Endothelial cell of umbilical vein (primary cell): ENCODE measurements at regions not wholly inside any gene's neighbourhood (a gene's known extent, or its start where the extent isn't known, plus 50 kb on each side); places are given as distances from the start of the nearest gene placed in this dataset.

ENCODE experiments used
- EZH2 ChIP-seq: IDR thresholded peaks from 2 replicates; pipeline ENCODE4 v1.6.1; 2012; ENCODE audit warnings: borderline replicate concordance, low read depth, mild to moderate bottlenecking, moderate library complexity, low read length, inconsistent platforms; ENCODE audit not compliant: severe bottlenecking
- JUN ChIP-seq: IDR thresholded peaks from 2 replicates; pipeline ENCODE4 v1.6.1; 2011; ENCODE audit warnings: borderline replicate concordance, low read depth; ENCODE audit not compliant: insufficient read length, insufficient read depth
- TF ChIP-seq, protein P1 (sequence below), 2 donors: IDR thresholded peaks; 1 replicate in 1 of 2; 2 replicates in 1 of 2; pipeline ENCODE4 v1.5.1; 2011; ENCODE audit warnings: low read length in 2 of 2, mild to moderate bottlenecking in 2 of 2, moderate library complexity in 2 of 2, control low read depth in 1 of 2, inconsistent platforms in 1 of 2, low read depth in 1 of 2; ENCODE audit not compliant: insufficient read depth in 1 of 2; ENCODE audit errors: extremely low read depth in 1 of 2

DNA sequence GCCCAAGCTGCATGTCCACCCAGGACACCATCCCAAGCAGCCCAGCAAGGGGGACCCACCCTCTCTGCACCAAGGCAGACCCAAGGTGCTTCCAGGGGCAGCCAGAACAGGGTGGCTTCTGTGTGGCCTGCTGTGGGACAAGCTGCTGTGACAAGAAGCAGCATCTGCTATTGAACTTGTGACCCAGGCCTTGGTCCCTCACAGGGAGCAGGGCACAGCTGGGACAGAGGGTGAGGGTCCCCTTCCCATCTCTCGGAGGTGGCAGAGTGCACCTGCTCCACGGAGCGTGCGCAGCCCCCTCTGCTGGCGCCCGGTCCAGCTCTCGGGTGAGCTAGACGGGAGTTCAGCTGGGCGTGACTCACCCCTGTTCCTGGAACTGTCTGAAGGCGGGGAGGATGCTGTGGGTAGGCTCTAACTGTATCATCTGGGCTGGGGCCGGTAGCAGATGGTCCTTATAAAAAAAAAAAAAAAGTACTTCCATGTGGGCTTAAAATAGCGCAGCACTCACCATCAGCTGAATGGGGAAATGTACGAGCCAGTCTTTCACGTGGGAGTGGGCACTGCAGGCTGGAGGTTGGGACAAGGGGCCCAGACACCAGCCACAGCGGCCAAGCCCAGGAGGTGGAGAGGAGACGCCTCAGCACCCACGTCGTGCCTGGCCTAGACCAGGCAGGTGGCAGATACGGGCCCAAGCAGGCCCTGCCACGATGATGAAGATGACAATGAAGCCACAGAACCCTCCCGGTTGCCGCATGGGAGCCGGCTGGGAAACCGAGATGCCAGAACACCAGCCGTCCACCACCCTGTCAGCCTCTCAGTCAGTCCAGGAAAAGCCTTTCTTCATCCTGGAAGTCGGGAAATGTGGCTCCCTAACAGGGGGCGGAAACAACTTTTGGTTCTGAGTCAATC lies 136.8 kb upstream of the ID2 start:
- TF ChIP-seq, protein P1, sequence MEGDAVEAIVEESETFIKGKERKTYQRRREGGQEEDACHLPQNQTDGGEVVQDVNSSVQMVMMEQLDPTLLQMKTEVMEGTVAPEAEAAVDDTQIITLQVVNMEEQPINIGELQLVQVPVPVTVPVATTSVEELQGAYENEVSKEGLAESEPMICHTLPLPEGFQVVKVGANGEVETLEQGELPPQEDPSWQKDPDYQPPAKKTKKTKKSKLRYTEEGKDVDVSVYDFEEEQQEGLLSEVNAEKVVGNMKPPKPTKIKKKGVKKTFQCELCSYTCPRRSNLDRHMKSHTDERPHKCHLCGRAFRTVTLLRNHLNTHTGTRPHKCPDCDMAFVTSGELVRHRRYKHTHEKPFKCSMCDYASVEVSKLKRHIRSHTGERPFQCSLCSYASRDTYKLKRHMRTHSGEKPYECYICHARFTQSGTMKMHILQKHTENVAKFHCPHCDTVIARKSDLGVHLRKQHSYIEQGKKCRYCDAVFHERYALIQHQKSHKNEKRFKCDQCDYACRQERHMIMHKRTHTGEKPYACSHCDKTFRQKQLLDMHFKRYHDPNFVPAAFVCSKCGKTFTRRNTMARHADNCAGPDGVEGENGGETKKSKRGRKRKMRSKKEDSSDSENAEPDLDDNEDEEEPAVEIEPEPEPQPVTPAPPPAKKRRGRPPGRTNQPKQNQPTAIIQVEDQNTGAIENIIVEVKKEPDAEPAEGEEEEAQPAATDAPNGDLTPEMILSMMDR (IDR thresholded peaks at IDR 0.05; ENCODE audit: extremely low read depth in 1 of 2, insufficient read depth in 1 of 2, low read depth in 1 of 2, low read length in 2 of 2): no peak
- TF ChIP-seq JUN (no peak), EZH2 (no peak)
